Amniotic epithelial cell (primary cell): ENCODE measurements at regions not wholly inside any gene's neighbourhood (a gene's known extent, or its start where the extent isn't known, plus 50 kb on each side); places are given as distances from the start of the nearest gene placed in this dataset.
A peak's percentile ranks its signal among the peaks of the same experiment; 100 is the strongest.

Experiments used
- DNase-seq: peaks from one replicate; pipeline ENCODE4 v3.0.0-alpha.2; 2010; ENCODE audit warnings: low read depth

- DNase-seq = no peak
Measured at GRCh38 chr21:27513825-27514224, 546.9 kb upstream of the ADAMTS5 start.

DNA sequence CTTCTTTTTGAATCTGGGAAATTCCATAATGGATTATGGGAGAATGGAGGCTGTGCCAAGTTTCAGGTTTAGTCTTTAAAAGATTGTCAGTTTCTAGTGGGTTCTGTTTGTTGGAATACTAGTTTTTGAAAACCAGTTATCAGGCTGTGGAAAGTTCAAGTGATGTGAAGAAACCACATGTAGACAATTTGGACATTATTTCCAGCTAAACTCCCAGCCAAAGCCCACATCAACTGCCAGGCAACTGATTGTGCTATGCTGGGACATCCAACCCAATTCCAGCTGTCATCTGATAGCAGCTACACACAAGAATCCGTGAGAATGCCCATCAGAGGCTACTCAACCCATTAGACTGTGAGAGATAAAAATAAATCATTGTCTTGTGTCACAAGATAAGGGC is 546.1 kb upstream of the ADAMTS5 start:
- peak; percentile 8 for DNase-seq

GRCh38 chr21:27511233-27511632 is 544.3 kb upstream of the ADAMTS5 start:
- DNase-seq = no peak

GRCh38 chr21:27507695-27508094 is 540.8 kb upstream of the ADAMTS5 start:
- no peak for DNase-seq

DNA sequence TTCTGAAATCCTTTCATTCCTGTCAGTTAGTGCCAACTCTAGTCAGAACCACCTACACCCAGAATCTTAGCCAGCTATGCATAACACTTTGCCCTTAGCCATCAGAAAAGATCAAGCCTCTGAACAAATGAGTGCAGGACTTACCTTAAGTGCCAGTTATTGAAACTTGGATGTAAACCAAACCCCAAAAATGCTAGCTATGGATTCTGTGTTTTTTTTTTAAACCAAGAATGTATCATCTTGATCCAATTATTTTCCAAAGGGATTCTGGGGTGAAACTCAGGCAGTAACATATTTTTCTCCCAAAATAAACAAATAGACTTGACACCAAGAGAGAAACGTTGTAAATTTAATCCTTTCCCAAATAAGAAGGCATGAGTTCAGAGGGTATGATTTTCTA is 538.6 kb upstream of the ADAMTS5 start:
- peak; percentile 70 for DNase-seq

DNA sequence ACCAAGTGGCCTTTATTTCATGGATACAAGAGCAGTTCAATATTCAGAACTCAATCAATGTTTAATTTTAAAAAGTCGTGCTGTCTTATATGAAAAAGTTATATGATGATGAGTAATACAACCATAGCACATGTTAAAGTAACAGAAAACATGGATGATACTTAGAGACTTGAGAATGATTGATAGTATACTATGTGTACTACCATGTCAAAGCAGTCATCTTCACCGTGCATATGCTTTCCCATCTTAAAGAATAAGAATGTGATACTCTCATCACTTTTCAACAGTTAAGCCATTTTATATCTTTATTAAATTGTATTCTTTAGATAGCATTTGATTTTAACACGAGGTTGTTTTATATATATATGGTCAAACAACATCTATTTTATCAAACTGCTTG is 535.9 kb upstream of the ADAMTS5 start:
- no peak for DNase-seq

DNA sequence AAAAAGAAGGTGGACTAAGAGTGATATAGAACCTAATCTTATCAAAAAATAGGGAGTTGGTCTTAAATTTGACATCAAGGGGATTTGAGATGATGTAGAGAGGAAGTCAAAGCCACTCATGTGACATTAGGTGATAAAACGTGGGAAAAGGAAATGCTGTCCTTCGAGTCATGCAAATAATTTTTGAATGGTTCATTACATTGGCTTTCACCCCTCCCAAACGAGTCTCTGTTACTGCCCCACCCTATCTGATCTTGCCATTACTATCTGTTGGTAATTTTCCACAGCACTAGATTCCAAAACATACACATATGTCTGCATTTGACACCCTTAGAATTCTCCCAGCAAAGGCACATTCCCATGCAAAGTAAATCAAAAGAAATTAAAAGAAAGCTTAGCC is 531.1 kb upstream of the ADAMTS5 start:
- no peak for DNase-seq

- no peak for DNase-seq
Measured at GRCh38 chr21:27495836-27496235, 528.9 kb upstream of the ADAMTS5 start.

- DNase-seq = no peak
Measured at GRCh38 chr21:27493542-27493941, 526.7 kb upstream of the ADAMTS5 start.

- no peak for DNase-seq
Measured at GRCh38 chr21:27487676-27488075, 520.8 kb upstream of the ADAMTS5 start.

DNA sequence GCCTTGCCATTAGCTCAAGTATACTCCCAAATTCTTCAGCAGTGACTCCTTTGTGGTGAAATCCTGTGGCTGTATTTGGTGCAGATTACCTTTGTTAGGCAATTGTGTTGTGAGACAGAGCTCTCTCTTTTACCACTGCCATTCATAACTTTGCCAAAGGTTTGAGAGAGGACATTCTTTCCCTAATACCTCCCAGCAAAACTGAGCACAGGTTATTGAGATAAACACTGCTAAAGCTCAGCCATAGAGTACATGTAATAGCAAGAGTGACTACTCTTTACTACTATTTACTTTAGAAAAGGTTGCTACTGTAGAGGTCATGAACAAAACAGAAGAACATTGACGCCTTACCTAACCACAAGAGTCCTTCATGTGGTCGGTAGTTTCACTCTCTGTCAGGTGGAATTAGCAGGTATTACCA is 514.0 kb upstream of the ADAMTS5 start:
- peak; percentile 89 for DNase-seq

GRCh38 chr21:27477296-27477695 is 510.4 kb upstream of the ADAMTS5 start:
- peak; percentile 18 for DNase-seq

DNA sequence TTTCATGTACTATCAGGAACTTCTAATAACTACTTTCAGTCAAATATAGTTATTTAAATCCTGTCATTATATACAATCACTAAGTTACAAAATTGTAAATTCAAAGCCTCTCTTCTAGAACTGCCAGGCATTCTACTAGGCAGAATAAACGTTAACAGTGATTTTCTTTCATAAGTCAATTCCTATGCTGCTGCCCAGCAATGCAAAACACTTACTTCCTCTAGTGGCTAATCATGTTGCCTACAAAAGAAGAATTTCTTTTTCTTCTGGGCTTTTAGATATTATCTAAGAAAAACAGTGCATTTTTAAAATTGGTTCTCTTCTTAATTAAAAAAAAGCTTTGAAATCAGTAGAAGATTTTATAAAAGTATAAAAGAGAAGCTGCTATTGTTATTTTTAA is 509.8 kb upstream of the ADAMTS5 start:
- DNase-seq = peak; percentile 64

DNA sequence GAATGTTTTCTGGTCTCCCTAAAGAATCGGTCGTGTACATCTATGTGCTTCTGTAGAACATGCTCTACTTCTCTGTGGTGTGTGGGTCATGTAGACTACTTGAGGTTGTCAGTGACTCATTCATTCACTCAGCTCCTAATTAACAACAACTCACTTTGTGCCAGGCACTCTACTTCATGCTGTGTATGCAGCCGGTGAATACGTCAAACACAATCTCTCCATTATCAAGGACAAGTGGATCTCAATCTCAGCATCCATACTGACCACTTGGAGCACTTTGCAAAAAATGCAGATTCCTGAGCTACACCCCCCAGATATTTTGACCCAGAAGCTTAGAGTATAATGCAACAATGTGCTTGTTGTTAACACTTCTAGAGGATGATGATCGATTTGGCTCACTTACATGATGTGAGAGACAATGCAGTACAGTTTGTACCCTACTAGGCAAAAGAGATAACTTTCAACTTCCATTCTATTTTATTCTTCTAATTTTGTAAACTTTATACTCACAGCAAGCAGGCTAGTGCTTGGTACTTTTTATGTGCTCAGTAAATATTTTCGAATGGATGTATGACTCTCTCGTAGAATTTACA is 508.6 kb upstream of the ADAMTS5 start:
- peak; percentile 24 for DNase-seq

GRCh38 chr21:27467366-27467765 is 500.5 kb upstream of the ADAMTS5 start:
- no peak for DNase-seq

- peak; percentile 15 for DNase-seq
Measured at GRCh38 chr21:27466140-27466539, 499.3 kb upstream of the ADAMTS5 start.

DNA sequence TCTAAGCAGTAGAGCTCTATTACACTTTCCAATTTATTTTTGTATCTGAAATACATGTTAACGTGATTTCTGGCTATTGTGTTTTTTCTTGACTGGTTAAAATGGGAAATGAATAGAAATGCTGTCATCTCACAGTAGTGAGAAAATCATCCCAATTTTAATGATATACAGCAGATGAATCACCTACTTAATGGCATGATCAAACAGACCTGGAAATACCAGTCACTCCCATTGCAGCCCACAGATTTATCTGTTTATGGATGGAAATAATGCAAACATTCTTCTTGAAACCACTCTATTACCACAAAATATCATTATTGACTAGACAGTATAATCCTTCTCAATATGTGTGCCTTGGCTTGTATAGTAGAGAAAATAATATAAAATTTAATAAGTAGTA is 497.8 kb upstream of the ADAMTS5 start:
- DNase-seq = peak; percentile 23

DNA sequence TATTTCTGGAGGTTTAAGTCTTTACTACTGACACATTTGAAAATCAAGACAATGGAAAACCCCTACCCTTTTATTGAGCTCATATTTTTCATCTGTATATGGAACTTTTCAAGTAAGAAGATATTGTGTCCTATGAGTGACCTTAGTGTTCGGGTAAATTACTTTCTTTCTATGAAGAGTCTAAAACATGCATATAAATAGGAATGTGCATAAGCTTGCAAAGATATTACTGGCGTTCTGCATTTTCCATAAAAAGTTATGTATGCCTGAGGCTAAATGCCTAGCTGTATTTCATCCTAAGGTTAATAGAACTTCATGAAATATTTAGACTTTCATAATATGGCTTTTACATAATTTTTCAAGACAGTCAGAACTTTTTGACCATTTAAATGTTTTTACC is 495.8 kb upstream of the ADAMTS5 start:
- no peak for DNase-seq

- DNase-seq = no peak
Measured at GRCh38 chr21:27454234-27454633, 487.3 kb upstream of the ADAMTS5 start.

GRCh38 chr21:27451116-27451515 is 484.2 kb upstream of the ADAMTS5 start:
- DNase-seq = no peak

- DNase-seq = no peak
Measured at GRCh38 chr21:27450216-27450615, 483.3 kb upstream of the ADAMTS5 start.

DNA sequence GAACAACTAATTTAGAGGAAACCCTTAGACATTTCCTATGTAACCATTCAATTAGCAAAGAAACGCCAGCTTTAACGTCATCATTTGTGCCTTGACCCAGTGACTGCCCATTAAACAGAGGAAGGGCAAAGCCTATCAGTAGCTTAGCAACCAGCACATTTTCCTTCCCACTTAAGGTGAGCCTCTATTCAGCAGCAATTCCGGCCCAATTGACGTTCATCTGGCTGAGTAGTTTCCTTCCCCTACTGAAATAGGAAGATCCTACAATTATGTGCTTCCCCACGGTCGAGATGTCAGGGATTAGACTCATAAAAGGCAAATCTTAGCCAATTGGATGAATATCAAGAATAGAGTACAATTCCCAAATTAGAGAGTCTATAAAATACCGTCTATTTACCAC is 482.1 kb upstream of the ADAMTS5 start:
- DNase-seq = no peak

- DNase-seq = peak; percentile 12
Measured at GRCh38 chr21:27447843-27448242, 481.0 kb upstream of the ADAMTS5 start.

- DNase-seq = peak; percentile 5
Measured at GRCh38 chr21:27429710-27430341, 462.9 kb upstream of the ADAMTS5 start.
